Mucosa of rectum (tissue), 2 donors: ENCODE measurements at regions not wholly inside any gene's neighbourhood (a gene's known extent, or its start where the extent isn't known, plus 50 kb on each side); places are given as distances from the start of the nearest gene placed in this dataset.

Source experiments
- H3K27ac ChIP-seq, 2 donors: one replicate each; pipeline ENCODE4 v1.7.0; 2013; ENCODE audit warnings: inconsistent platforms in 2 of 2, low read depth in 2 of 2, low read length in 2 of 2
- H3K27me3 ChIP-seq, 2 donors: one replicate each; pipeline ENCODE4 v1.7.0; 2013; ENCODE audit warnings: low read length in 2 of 2; ENCODE audit not compliant: control insufficient read depth in 2 of 2, insufficient read depth in 2 of 2
- H3K36me3 ChIP-seq, 2 donors: one replicate each; pipeline ENCODE4 v1.7.0; 2013; ENCODE audit warnings: low read length in 2 of 2; ENCODE audit not compliant: control insufficient read depth in 2 of 2, insufficient read depth in 2 of 2
- H3K4me1 ChIP-seq, 2 donors: one replicate each; pipeline ENCODE4 v1.7.0; 2013; ENCODE audit warnings: low read length in 2 of 2, mild to moderate bottlenecking in 1 of 2; ENCODE audit not compliant: control insufficient read depth in 2 of 2, insufficient read depth in 2 of 2
- H3K4me3 ChIP-seq, 2 donors: one replicate each; pipeline ENCODE4 v1.7.0; 2013; ENCODE audit warnings: low read length in 2 of 2
- H3K9ac ChIP-seq, 2 donors: one replicate each; pipeline ENCODE4 v1.7.0; 2013; ENCODE audit warnings: low read length in 2 of 2, low read depth in 1 of 2, mild to moderate bottlenecking in 1 of 2
- H3K9me3 ChIP-seq, 2 donors: one replicate each; pipeline ENCODE4 v1.7.0; 2013; ENCODE audit warnings: low read length in 2 of 2; ENCODE audit not compliant: control insufficient read depth in 2 of 2
- donor health status: healthy.
- donor health status: Normal muscosa, but diverticular disease.

DNA sequence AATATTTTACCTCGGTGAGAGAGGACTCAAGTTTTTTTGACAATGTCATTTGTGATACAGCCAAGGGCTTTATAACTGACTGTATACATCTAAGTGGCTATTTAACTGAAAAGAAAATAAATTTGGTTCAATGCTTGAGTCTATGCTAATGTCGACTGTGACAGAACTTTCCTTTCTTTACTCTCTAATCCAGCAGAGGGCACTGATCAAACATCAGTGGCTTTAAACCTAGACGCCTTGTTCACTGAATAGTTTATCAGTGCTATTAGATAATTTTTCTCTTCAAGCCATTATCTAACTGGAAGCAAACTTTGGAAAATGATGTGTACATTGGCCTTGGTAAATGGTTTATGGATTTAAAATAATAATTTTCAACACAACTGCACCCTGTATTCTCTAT lies 285.1 kb downstream of the CHL1 start:
- no peak overlapping the region for H3K27ac ChIP-seq
- no peaks in the 10 kb centered on the region for H3K27me3 ChIP-seq
- no peaks in the 10 kb centered on the region for H3K4me1 ChIP-seq
- H3K9me3 ChIP-seq = no peaks in the 10 kb centered on the region
- no peak overlapping the region for H3K4me3 ChIP-seq
- no peaks in the 10 kb centered on the region for H3K36me3 ChIP-seq
- no peak overlapping the region for H3K9ac ChIP-seq

DNA sequence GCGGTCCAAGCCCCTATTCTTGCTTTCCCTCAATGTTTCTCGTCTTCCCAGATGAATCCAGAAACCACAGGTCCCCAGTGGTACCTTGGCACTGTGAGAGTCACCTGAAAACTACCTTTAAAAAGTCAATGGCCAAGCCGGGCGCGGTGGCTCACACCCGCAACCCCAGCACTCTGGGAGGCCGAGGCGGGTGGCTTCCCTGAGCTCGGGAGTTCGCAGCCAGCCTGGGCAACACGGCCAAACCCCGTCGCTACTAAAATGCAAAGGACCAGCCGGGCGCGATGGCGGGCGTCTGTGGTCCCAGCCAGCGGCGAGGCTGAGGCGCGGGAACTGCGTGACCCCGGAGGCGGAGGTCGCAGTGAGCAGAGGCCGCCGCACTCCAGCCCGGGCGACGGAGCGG lies 285.9 kb downstream of the CHL1 start:
- Histone ChIP-seq H3K27me3 (no peaks in the 10 kb centered on the region), H3K9me3 (no peaks in the 10 kb centered on the region), H3K36me3 (no peaks in the 10 kb centered on the region), H3K27ac (no peak overlapping the region), H3K4me1 (no peaks in the 10 kb centered on the region), H3K9ac (no peak overlapping the region), H3K4me3 (no peak overlapping the region)

DNA sequence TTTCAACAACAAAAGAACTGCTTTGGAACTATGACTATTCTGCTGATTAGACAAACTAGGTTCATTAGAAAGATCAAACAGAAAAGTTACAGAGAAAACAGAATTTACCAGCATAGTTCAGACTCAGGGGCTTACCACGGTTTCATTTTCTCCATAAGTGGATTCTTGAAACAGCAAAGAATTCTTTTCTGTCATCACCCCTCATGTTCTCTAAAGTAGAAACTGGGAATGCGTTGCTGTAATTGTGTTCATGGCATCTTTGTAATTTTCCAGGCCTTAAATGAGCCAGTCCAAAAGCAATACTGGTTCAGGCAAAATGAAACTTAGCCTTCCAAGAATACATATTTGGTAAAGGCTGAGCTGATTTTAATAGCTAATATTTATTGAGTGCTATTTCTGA lies 287.8 kb downstream of the CHL1 start:
- Histone ChIP-seq H3K4me1 (no peaks in the 10 kb centered on the region), H3K9ac (no peak overlapping the region), H3K27me3 (no peaks in the 10 kb centered on the region), H3K36me3 (no peaks in the 10 kb centered on the region), H3K4me3 (no peak overlapping the region), H3K27ac (no peak overlapping the region), H3K9me3 (no peaks in the 10 kb centered on the region)

DNA sequence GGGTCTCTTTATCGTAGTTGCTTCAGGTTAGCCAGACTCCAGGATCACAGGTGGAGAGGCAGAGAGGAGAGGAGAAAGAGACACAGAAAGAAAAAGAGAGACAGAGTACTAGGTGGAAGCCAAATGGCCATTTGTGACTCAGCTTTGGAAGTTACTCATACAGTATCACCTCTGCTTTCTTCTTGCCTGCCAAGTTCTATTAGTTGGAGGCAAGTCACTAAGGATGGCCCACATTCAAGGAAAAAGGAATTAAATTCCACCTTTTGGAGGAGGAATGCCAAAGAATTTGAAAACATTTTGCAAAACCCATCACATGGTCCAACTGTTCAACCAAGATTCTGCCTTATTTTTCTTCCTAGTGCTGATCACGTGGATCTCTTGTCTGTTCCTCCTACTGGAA lies 291.1 kb downstream of the CHL1 start:
- no peak overlapping the region for H3K9ac ChIP-seq
- no peak overlapping the region for H3K27ac ChIP-seq
- H3K36me3 ChIP-seq = no peaks in the 10 kb centered on the region
- H3K4me1 ChIP-seq = no peaks in the 10 kb centered on the region
- H3K9me3 ChIP-seq = no peaks in the 10 kb centered on the region
- no peak overlapping the region for H3K4me3 ChIP-seq
- no peaks in the 10 kb centered on the region for H3K27me3 ChIP-seq

DNA sequence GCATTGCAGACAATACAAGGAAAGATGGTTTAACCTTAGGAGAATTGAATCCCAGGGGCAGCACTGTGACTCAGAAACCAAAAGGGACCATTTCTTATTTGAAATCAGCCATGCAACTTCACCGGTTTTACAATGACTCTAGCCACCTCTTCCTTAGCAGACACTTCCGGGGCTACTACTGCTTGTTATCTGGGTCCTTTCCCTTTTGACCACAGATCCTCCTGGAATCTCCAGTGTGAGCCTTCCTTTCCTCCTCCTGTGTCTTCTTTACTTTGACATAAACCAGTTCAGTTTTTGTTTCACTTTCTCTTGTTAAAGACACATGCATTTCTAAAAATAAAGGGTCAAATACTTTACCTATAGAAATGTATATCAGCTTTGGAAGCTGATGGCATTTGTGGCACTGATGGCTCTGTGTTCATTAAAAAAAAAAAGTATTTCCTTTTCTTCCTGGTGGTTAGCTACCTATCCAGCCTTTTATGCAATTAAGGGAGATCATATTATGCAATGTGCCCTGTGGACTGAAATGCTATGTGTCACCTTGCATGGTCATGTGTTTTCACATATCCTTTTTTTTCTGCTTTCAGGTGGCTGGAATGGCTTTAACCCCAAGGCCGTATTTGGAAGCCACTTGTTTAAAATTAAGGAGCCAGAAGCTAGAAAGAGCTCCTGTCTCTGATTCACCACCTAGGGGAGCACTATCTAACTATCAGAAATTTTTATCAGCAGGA lies 296.2 kb downstream of the CHL1 start:
- no peak overlapping the region for H3K27ac ChIP-seq

DNA sequence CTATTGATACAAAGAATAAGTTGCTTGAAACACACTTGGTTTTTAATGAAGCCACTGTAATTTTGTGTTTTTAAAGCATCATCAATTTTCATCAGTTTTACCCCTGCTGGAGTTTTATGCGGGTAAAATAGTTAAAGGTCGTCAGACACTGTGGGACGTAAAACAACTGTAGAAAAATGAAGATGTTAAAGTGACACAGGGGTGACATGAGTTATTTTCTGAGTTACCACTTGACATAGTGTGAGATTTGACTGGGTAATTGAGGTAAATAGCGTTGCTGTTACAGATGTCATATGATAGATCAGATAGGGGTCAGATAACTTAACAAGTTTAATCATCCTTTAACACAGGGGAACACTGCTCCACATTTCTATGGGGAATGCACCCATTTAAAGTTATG lies 297.6 kb downstream of the CHL1 start:
- no peaks in the 10 kb centered on the region for H3K27me3 ChIP-seq

More for the DNA sequence above, 296.2 kb downstream of the CHL1 start:
- no peak overlapping the region for H3K4me3 ChIP-seq
- H3K27me3 ChIP-seq = no peaks in the 10 kb centered on the region
- H3K9me3 ChIP-seq = no peaks in the 10 kb centered on the region
- H3K4me1 ChIP-seq = no peaks in the 10 kb centered on the region
- no peaks in the 10 kb centered on the region for H3K36me3 ChIP-seq
- H3K9ac ChIP-seq = no peak overlapping the region

DNA sequence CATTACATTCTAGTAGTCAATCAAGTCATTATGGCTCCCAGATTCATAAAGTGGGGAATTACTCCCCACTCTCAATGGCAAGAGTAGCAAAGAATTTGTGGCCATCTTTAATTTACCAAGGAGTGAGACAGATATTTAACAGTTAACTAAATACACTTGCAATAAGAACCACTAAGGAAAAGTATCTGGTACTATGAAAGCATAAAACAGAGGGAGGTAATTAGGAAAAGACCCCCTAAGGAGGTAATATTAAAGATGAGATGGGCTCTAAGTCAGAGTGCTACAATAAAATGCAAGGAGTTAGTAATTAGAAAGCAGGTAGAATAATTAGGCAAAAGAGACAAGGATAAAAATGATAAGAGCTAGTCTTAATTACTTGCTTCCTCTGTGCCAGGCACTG lies 301.9 kb downstream of the CHL1 start:
- H3K27me3 ChIP-seq = no peaks in the 10 kb centered on the region
- no peak overlapping the region for H3K27ac ChIP-seq
- H3K9ac ChIP-seq = no peak overlapping the region
- no peak overlapping the region for H3K4me3 ChIP-seq
- H3K36me3 ChIP-seq = no peaks in the 10 kb centered on the region
- peaks cover 0 to 7% of the 10 kb centered on the region in 2 donors for H3K9me3 ChIP-seq
- H3K4me1 ChIP-seq = no peaks in the 10 kb centered on the region

More for the DNA sequence above, 297.6 kb downstream of the CHL1 start:
- H3K27ac ChIP-seq = no peak overlapping the region
- H3K4me1 ChIP-seq = no peaks in the 10 kb centered on the region
- H3K36me3 ChIP-seq = no peaks in the 10 kb centered on the region
- H3K4me3 ChIP-seq = no peak overlapping the region
- H3K9me3 ChIP-seq = peaks cover 0 to 4% of the 10 kb centered on the region in 2 donors
- H3K9ac ChIP-seq = no peak overlapping the region

DNA sequence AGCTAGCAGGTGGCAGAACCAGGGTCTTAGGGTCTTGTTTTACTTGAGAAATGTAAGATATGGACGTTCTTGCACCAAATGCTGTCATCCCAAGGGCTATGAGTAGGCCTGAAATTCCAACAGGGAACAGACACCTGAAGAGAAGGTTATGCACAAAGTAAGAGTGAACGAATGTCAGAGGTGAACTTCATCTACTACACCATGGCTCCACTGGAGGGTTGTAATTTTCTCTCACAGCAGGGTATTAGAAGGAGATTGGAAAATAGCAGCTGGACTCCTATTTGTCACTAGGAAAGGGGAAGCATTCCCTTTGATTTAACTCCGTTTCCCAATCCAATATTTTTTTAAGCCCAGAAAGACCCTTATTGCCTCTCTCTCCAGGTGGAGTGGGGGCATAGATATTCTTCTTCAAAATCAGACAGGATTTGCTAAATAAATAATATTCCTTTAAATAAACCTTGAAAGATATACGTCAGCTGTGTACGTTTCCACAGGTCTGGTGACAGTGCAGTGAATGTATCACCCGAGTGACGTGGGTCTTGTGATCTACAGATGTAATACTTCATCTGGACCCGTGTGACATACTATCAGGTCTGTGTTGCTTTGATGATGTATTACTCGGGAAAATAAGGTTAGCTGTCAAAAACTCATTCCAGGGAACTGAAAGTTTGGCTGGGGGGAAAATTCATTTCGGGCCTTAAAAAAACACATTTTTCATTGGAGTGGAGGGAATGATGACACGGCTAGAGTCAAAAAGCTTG lies 302.6 kb downstream of the CHL1 start:
- H3K4me1 ChIP-seq = no peaks in the 10 kb centered on the region
- H3K9me3 ChIP-seq = peaks cover 0 to 7% of the 10 kb centered on the region in 2 donors
- no peak overlapping the region for H3K27ac ChIP-seq
- H3K9ac ChIP-seq = no peak overlapping the region
- no peaks in the 10 kb centered on the region for H3K27me3 ChIP-seq
- no peaks in the 10 kb centered on the region for H3K36me3 ChIP-seq
- no peak overlapping the region for H3K4me3 ChIP-seq

DNA sequence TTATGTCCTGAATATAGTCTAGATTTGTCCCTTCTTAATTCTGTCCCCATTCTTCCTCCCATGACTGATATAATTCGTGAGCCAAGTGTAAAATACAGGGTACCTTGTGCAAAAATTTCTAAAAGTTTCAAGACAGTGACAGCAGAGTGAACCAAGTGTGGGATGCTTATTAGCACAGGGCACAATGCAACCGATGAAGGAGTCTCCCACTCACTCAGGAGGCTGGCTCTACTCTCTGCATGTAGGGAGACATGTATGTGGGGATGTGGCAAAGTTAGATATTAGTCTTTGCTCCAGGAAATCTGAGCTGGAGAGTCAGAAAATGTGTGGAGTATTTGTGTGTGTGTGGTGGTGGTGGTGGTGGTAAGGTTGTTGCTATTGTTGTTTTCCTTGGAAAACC lies 305.9 kb downstream of the CHL1 start:
- Histone ChIP-seq H3K36me3 (no peaks in the 10 kb centered on the region), H3K27me3 (no peaks in the 10 kb centered on the region), H3K9ac (no peak overlapping the region), H3K9me3 (peaks cover 2 to 7% of the 10 kb centered on the region in 2 donors), H3K27ac (no peak overlapping the region), H3K4me3 (no peak overlapping the region), H3K4me1 (no peaks in the 10 kb centered on the region)

DNA sequence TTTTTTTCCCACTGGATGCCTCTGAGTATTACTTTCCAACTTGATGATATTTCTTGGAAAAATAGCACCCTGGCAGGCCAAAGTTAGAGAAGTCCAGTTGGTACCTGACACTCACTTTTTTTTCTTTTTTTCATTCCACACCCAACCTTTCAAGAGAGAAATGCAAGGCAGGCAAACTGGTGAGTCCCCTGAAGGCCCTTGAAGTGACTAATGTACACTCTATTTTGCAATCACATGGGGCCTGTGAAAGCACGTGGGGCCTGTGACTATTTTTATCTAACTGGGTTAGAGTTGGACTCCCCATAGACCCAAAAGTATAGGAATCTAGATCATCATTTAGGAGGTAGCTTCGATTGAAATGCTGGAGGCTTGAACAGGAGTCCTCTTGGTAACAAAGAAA lies 316.7 kb downstream of the CHL1 start:
- H3K27me3 ChIP-seq = no peaks in the 10 kb centered on the region
- H3K27ac ChIP-seq = no peak overlapping the region
- no peak overlapping the region for H3K4me3 ChIP-seq
- no peaks in the 10 kb centered on the region for H3K9me3 ChIP-seq
- H3K9ac ChIP-seq = no peak overlapping the region
- H3K4me1 ChIP-seq = no peaks in the 10 kb centered on the region
- H3K36me3 ChIP-seq = no peaks in the 10 kb centered on the region
